Neural cell (in vitro differentiated cells): ENCODE measurements at regions not wholly inside any gene's neighbourhood (a gene's known extent, or its start where the extent isn't known, plus 50 kb on each side); places are given as distances from the start of the nearest gene placed in this dataset.

Experiments used
- H2AFZ ChIP-seq: fragments of 200-600, 300-800 bp; sonication (generic), shearing (Covaris generic); 2 replicates; pipeline ENCODE4 v1.6.0; 2014; ENCODE audit warnings: low read depth, mild to moderate bottlenecking, antibody characterized with exemption, low read length, moderate library complexity
- H3F3A ChIP-seq: fragments of 200-600 bp; shearing (Covaris generic); 2 replicates; pipeline ENCODE4 v1.6.1; 2016; ENCODE audit warnings: mild to moderate bottlenecking, moderate library complexity, mixed read lengths, antibody characterized with exemption, low read length; ENCODE audit not compliant: insufficient read depth, poor library complexity, severe bottlenecking
- H3K27ac ChIP-seq: fragments of 200-600, 300-800 bp; sonication (generic), shearing (Covaris generic); 2 replicates; pipeline ENCODE4 v1.5.1; 2014; ENCODE audit warnings: mild to moderate bottlenecking, low read length, moderate library complexity
- H3K27me3 ChIP-seq: fragments of 300-800, 200-600 bp; sonication (generic), shearing (Covaris generic); 2 replicates; pipeline ENCODE4 v1.6.0; 2014; ENCODE audit warnings: mild to moderate bottlenecking, low read depth, low read length, moderate library complexity; ENCODE audit not compliant: insufficient read depth
- H3K36me3 ChIP-seq: fragments of 300-800, 200-600 bp; sonication (generic), shearing (Covaris generic); 2 replicates; pipeline ENCODE4 v1.5.1; 2014; ENCODE audit warnings: mild to moderate bottlenecking, antibody characterized with exemption, low read length, moderate library complexity; ENCODE audit not compliant: insufficient read depth
- H3K4me2 ChIP-seq: fragments of 300-800, 200-600 bp; sonication (generic), shearing (Covaris generic); 2 replicates; pipeline ENCODE4 v1.6.0; 2014; ENCODE audit warnings: mild to moderate bottlenecking, low read length
- H3K4me3 ChIP-seq: fragments of 300-800, 200-600 bp; sonication (generic), shearing (Covaris generic); 2 replicates; pipeline ENCODE4 v1.5.1; 2014; ENCODE audit warnings: mild to moderate bottlenecking, low read length, moderate library complexity
- H3K79me2 ChIP-seq: fragments of 200-600 bp; shearing (Covaris generic); replicated peaks from 2 replicates; pipeline ENCODE4 v1.6.0; 2014; ENCODE audit warnings: mild to moderate bottlenecking, low read length, moderate library complexity; ENCODE audit not compliant: insufficient read depth
- H3K9ac ChIP-seq: fragments of 300-800, 200-600 bp; sonication (generic), shearing (Covaris generic); 2 replicates; pipeline ENCODE4 v1.6.1; 2016; ENCODE audit warnings: mild to moderate bottlenecking, low read length, mixed read lengths
- H3K9me2 ChIP-seq: fragments of 200-600 bp; shearing (Covaris generic); 2 replicates; pipeline ENCODE4 v1.6.1; 2016; ENCODE audit warnings: mild to moderate bottlenecking, low read length, mixed read lengths; ENCODE audit not compliant: insufficient read depth
- H3K9me3 ChIP-seq: fragments of 200-600, 300-800 bp; sonication (generic), shearing (Covaris generic); 2 replicates; pipeline ENCODE4 v1.6.1; 2016; ENCODE audit warnings: mild to moderate bottlenecking, mixed run types, low read length, moderate library complexity, mixed read lengths
- H4K20me1 ChIP-seq: fragments of 200-600 bp; shearing (Covaris generic); 2 replicates; pipeline ENCODE4 v1.6.1; 2016; ENCODE audit warnings: mild to moderate bottlenecking, mixed run types; ENCODE audit not compliant: insufficient read depth
- EP300 ChIP-seq: fragments of 450-650 bp; conservative IDR thresholded peaks from 2 replicates; pipeline ENCODE4 v1.6.1; 2014; ENCODE audit warnings: antibody characterized with exemption, mild to moderate bottlenecking, moderate library complexity; ENCODE audit not compliant: poor library complexity, severe bottlenecking
- EZH2 ChIP-seq: fragments of 200-600, 300-800 bp; shearing (Covaris generic), sonication (generic); IDR thresholded peaks from 2 replicates; pipeline ENCODE4 v1.6.1; 2014; ENCODE audit warnings: antibody characterized with exemption, low read length, borderline replicate concordance, mild to moderate bottlenecking; ENCODE audit not compliant: insufficient read depth, poor library complexity, severe bottlenecking
- MXI1 ChIP-seq: fragments of 450-650 bp; conservative IDR thresholded peaks from 2 replicates; pipeline ENCODE4 v1.6.1; 2014; ENCODE audit warnings: antibody characterized with exemption, mild to moderate bottlenecking; ENCODE audit not compliant: poor library complexity, severe bottlenecking
- POLR2AphosphoS5 ChIP-seq: IDR thresholded peaks from 2 replicates; pipeline ENCODE4 v1.6.1; 2012
- RAD21 ChIP-seq: fragments of 450-650 bp; conservative IDR thresholded peaks from 2 replicates; pipeline ENCODE4 v1.6.1; 2014; ENCODE audit warnings: antibody characterized with exemption, mild to moderate bottlenecking, moderate library complexity
- SMC3 ChIP-seq: fragments of 450-650 bp; conservative IDR thresholded peaks from 2 replicates; pipeline ENCODE4 v1.6.1; 2014; ENCODE audit warnings: antibody characterized with exemption, mild to moderate bottlenecking, moderate library complexity; ENCODE audit not compliant: poor library complexity
- TAF1 ChIP-seq: IDR thresholded peaks from 2 replicates; pipeline ENCODE4 v1.6.1; 2012; ENCODE audit warnings: low read depth
- TF ChIP-seq, protein P1 (sequence below): fragments of 450-650 bp; IDR thresholded peaks from 2 replicates; pipeline ENCODE4 v1.5.1; 2014; ENCODE audit warnings: antibody characterized with exemption, mild to moderate bottlenecking, moderate library complexity; ENCODE audit not compliant: poor library complexity, severe bottlenecking
- TF ChIP-seq, protein P2 (sequence below): IDR thresholded peaks from 2 replicates; pipeline ENCODE4 v1.6.1; 2012; ENCODE audit warnings: borderline replicate concordance

DNA sequence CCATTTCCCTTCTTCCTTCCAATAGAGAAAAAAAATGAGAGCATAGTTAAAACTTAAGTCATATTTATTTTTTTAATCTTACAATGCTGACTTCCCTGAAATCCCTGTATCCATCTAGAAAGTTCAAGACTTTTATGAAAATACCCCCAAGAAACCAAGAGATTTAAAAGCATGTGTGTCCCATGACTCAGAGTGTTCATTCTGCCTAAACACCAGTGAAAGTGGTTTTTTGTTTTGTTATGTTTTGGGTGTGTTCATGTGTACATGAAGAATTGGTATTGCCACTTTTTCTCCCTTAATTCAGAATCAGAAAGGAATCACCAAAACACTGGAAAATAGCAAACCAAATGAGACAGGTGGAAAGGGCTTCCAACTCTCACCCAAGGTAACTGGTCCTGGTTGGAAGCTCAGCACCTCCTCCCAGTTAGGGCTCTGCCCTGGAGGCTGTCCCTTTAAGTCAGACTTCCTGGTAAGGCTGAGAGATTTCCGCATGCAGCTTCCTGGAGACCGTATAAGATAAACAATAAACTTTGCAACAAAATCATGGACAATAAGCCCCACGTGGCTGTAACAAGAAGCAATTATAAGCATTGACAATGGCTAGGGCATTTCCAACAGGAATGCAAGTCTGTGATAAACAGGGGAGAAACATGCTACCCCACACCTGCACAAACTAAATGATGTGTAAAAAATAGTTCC lies 121.9 kb upstream of the ARHGEF3 start:
- Histone ChIP-seq H3K27me3 (no peaks in the 10 kb centered on the region), H2AFZ (no peak overlapping the region), H4K20me1 (no peaks in the 10 kb centered on the region), H3K9me3 (no peaks in the 10 kb centered on the region), H3K27ac (no peak overlapping the region), H3K4me3 (no peak overlapping the region), H3K4me2 (no peak overlapping the region), H3K9me2 (no peaks in the 10 kb centered on the region), H3F3A (no peaks in the 10 kb centered on the region), H3K79me2 (no peaks in the 10 kb centered on the region), H3K9ac (no peak overlapping the region), H3K36me3 (no peaks in the 10 kb centered on the region)
- TF ChIP-seq TAF1 (no peak), MXI1 (no peak), SMC3 (no peak), POLR2AphosphoS5 (no peak), EP300 (no peak), RAD21 (no peak), EZH2 (no peak)
- TF ChIP-seq, protein P1, sequence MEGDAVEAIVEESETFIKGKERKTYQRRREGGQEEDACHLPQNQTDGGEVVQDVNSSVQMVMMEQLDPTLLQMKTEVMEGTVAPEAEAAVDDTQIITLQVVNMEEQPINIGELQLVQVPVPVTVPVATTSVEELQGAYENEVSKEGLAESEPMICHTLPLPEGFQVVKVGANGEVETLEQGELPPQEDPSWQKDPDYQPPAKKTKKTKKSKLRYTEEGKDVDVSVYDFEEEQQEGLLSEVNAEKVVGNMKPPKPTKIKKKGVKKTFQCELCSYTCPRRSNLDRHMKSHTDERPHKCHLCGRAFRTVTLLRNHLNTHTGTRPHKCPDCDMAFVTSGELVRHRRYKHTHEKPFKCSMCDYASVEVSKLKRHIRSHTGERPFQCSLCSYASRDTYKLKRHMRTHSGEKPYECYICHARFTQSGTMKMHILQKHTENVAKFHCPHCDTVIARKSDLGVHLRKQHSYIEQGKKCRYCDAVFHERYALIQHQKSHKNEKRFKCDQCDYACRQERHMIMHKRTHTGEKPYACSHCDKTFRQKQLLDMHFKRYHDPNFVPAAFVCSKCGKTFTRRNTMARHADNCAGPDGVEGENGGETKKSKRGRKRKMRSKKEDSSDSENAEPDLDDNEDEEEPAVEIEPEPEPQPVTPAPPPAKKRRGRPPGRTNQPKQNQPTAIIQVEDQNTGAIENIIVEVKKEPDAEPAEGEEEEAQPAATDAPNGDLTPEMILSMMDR: no peak
- TF ChIP-seq, protein P2, sequence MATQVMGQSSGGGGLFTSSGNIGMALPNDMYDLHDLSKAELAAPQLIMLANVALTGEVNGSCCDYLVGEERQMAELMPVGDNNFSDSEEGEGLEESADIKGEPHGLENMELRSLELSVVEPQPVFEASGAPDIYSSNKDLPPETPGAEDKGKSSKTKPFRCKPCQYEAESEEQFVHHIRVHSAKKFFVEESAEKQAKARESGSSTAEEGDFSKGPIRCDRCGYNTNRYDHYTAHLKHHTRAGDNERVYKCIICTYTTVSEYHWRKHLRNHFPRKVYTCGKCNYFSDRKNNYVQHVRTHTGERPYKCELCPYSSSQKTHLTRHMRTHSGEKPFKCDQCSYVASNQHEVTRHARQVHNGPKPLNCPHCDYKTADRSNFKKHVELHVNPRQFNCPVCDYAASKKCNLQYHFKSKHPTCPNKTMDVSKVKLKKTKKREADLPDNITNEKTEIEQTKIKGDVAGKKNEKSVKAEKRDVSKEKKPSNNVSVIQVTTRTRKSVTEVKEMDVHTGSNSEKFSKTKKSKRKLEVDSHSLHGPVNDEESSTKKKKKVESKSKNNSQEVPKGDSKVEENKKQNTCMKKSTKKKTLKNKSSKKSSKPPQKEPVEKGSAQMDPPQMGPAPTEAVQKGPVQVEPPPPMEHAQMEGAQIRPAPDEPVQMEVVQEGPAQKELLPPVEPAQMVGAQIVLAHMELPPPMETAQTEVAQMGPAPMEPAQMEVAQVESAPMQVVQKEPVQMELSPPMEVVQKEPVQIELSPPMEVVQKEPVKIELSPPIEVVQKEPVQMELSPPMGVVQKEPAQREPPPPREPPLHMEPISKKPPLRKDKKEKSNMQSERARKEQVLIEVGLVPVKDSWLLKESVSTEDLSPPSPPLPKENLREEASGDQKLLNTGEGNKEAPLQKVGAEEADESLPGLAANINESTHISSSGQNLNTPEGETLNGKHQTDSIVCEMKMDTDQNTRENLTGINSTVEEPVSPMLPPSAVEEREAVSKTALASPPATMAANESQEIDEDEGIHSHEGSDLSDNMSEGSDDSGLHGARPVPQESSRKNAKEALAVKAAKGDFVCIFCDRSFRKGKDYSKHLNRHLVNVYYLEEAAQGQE: no peak

DNA sequence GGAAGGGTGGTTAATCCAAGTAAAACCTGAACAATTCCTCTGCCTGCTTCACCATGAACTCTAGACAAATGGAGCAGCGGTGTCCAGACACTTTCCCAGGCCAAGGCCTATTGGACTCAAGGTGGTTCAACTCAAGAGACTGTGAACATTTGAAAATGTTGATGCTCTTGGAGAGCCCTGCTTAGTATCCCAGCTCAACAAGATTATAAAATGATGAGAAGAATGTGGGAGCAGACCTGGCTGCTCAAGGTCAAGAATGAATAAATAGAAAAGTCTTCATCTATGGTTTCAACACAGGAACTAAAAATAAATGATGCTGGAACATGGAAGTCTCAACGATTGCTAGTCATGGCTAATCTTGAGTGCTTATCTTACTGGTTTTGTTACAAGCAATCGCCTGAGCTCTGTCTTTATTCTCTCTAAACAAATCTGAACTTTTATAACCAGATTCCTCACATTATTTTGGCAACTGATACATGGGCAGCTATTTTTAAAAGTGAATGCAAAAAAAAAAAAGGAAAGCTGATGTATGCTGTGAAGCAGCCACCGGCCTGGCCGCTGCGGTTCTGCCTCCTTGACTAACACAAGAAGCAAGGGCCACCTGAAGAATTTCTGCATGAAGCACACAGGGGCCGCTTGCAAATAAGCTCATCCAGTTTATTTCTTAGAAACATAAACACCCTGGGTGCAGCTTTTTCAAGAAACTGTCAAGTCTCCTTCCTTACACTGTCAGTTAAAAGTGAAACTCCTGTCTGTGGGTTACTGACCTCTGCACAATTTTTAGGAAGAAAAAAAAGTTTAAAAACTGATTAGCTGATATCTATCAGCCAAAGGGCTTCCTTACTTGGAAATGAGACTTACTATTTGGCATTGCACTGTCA lies 120.1 kb upstream of the ARHGEF3 start:
- Histone ChIP-seq H3K9me3 (no peaks in the 10 kb centered on the region), H4K20me1 (no peaks in the 10 kb centered on the region), H3K36me3 (no peaks in the 10 kb centered on the region), H3K4me3 (no peak overlapping the region), H3K27ac (no peak overlapping the region), H3K79me2 (no peaks in the 10 kb centered on the region), H3K9me2 (no peaks in the 10 kb centered on the region), H3K27me3 (no peaks in the 10 kb centered on the region), H3K9ac (no peak overlapping the region), H3K4me2 (no peak overlapping the region), H3F3A (no peaks in the 10 kb centered on the region), H2AFZ (no peak overlapping the region)
- TF ChIP-seq TAF1: no peak
- TF ChIP-seq, protein P2: no peak
- TF ChIP-seq, protein P1: no peak
- no peak for TF ChIP-seq EP300
- TF ChIP-seq EZH2: no peak
- no peak for TF ChIP-seq SMC3
- no peak for TF ChIP-seq MXI1
- no peak for TF ChIP-seq RAD21
- TF ChIP-seq POLR2AphosphoS5: no peak
